GM12878 (cell line): ENCODE measurements at regions not wholly inside any gene's neighbourhood (a gene's known extent, or its start where the extent isn't known, plus 50 kb on each side); places are given as distances from the start of the nearest gene placed in this dataset.

Experiments
- ATAC-seq: fragments of 200-7000 bp; cut with Tn5 transposase; 3 replicates; pipeline ENCODE4 v1.9.1; 2020; ENCODE audit warnings: mild to moderate bottlenecking, moderate library complexity
- BruUV-seq: library from RNA; stranded (reverse); fragments of 400-500 nt; replicated peaks from 2 replicates; lab custom pipeline; 2021; lab: Mats Ljungman, UMichigan
- CTCF ChIA-PET: fragments of 300-600 bp; sonication (Branson Sonifier 250); formaldehyde crosslinking; extraction: SDS; loops from one replicate; lab custom pipeline; 2021; ENCODE audit warnings: inconsistent platforms; lab: Yijun Ruan, JAX
- POLR2A ChIA-PET: fragments of 350-600 bp; formaldehyde crosslinking; extraction: SDS; loops from one replicate; lab custom pipeline; 2021; ENCODE audit warnings: inconsistent platforms; lab: Charles Lee
- RAD21 ChIA-PET: fragments of 300-600 bp; sonication (Branson Sonifier 250); formaldehyde crosslinking; loops from one replicate; lab custom pipeline; 2023; ENCODE audit warnings: antibody characterized with exemption; ENCODE audit not compliant: unreplicated experiment; lab: Charles Lee
- SMC1A ChIA-PET: fragments of 300-600 bp; sonication (Branson Sonifier 250); formaldehyde crosslinking; loops from one replicate; lab custom pipeline; 2023; ENCODE audit not compliant: unreplicated experiment, uncharacterized antibody; lab: Charles Lee
- DNase-seq: peaks from one replicate; pipeline ENCODE4 v3.0.0-alpha.2; 2011; ENCODE audit warnings: low read depth, low spot score
- FAIRE-seq: peaks from 3 replicates; lab custom pipeline; 2011; peaks lifted over from hg19 to GRCh38; lab: Jason Lieb, UNC
- H2AFZ ChIP-seq: 2 replicates; pipeline ENCODE4 v1.6.0; 2011; ENCODE audit warnings: low read depth, low read length, control low read depth; ENCODE audit not compliant: control insufficient read depth
- H3K27ac ChIP-seq: 2 replicates; pipeline ENCODE4 v1.5.1; 2011; ENCODE audit warnings: control low read depth; ENCODE audit not compliant: control insufficient read depth, insufficient read depth
- H3K27me3 ChIP-seq, 2 experiments: replicated peaks in 1 of 2; 2 replicates each; pipeline versions ENCODE4 v1.6.0 to v1.6.1; 2011; ENCODE audit warnings: low read length in 1 of 2; ENCODE audit not compliant: control insufficient read depth in 2 of 2, insufficient read depth in 2 of 2
- H3K36me3 ChIP-seq, 2 experiments: 2 replicates each; pipeline ENCODE4 v1.5.1; 2011; ENCODE audit warnings: low read length in 1 of 2; ENCODE audit not compliant: control insufficient read depth in 2 of 2, insufficient read depth in 2 of 2
- H3K4me1 ChIP-seq: 2 replicates; pipeline ENCODE4 v1.6.1; 2011; ENCODE audit warnings: mild to moderate bottlenecking, low read length, moderate library complexity, mixed read lengths; ENCODE audit not compliant: control insufficient read depth, insufficient read depth
- H3K4me2 ChIP-seq: 2 replicates; pipeline ENCODE4 v1.6.0; 2011; ENCODE audit warnings: control low read depth; ENCODE audit not compliant: control insufficient read depth, insufficient read depth
- H3K4me3 ChIP-seq: fragments of 200-600 bp; sonication (generic); 2 replicates; pipeline ENCODE4 v1.5.1; 2016
- H3K79me2 ChIP-seq: 2 replicates; pipeline ENCODE4 v1.6.0; 2011; ENCODE audit warnings: low read length; ENCODE audit not compliant: control insufficient read depth, insufficient read depth
- H3K9ac ChIP-seq: 2 replicates; pipeline ENCODE4 v1.8.0; 2011; ENCODE audit warnings: low read length, control low read depth, mixed read lengths; ENCODE audit not compliant: control insufficient read depth, insufficient read depth
- H3K9me3 ChIP-seq: replicated peaks from 3 replicates; pipeline ENCODE4 v1.5.1; 2011; ENCODE audit warnings: mild to moderate bottlenecking, low read length; ENCODE audit not compliant: control insufficient read depth, insufficient read depth
- H4K20me1 ChIP-seq: 2 replicates; pipeline ENCODE4 v1.6.0; 2011; ENCODE audit not compliant: control insufficient read depth, insufficient read depth
- CBFB ChIP-seq: IDR thresholded peaks from 2 replicates; pipeline ENCODE4 v1.6.1; 2016; ENCODE audit warnings: antibody characterized with exemption, low read depth
- CHD1 ChIP-seq: IDR thresholded peaks from 2 replicates; pipeline ENCODE4 v1.6.1; 2012; ENCODE audit warnings: low read depth, low read length, improper control_type of control experiment
- ESRRA ChIP-seq: IDR thresholded peaks from 2 replicates; pipeline ENCODE4 v1.6.1; 2012; ENCODE audit warnings: mild to moderate bottlenecking, low read length, improper control_type of control experiment
- ETV6 ChIP-seq, 2 experiments: fragments of 450-650 bp in 1 of 2; IDR thresholded peaks in 1 of 2; conservative IDR thresholded peaks in 1 of 2; 2 replicates each; pipeline ENCODE4 v1.6.1; 2014; ENCODE audit warnings: antibody characterized with exemption in 1 of 2, borderline replicate concordance in 1 of 2, low read depth in 1 of 2, mild to moderate bottlenecking in 1 of 2, moderate library complexity in 1 of 2
- FOXM1 ChIP-seq: IDR thresholded peaks from 2 replicates; pipeline ENCODE4 v1.6.1; 2012; ENCODE audit warnings: low read depth, mild to moderate bottlenecking, inconsistent platforms, low read length, moderate library complexity
- HDAC2 ChIP-seq: fragments of 200-600 bp; sonication (generic); IDR thresholded peaks from 2 replicates; pipeline ENCODE4 v1.6.1; 2017
- HSF1 ChIP-seq: fragments of 150-350 bp; IDR thresholded peaks from 2 replicates; pipeline ENCODE4 v1.6.1; 2014; ENCODE audit warnings: mild to moderate bottlenecking, low read depth, low read length
- IRF5 ChIP-seq: fragments of 450-650 bp; IDR thresholded peaks from 2 replicates; pipeline ENCODE4 v1.6.1; 2017; ENCODE audit warnings: borderline replicate concordance
- MLLT1 ChIP-seq: fragments of 450-650 bp; IDR thresholded peaks from 2 replicates; pipeline ENCODE4 v1.6.1; 2016; ENCODE audit warnings: mild to moderate bottlenecking
- MXI1 ChIP-seq: fragments of 150-350 bp; IDR thresholded peaks from 2 replicates; pipeline ENCODE4 v1.6.1; 2011; ENCODE audit warnings: low read depth, mild to moderate bottlenecking, inconsistent platforms, low read length, improper control_type of control experiment
- MYB ChIP-seq: fragments of 150-350 bp; IDR thresholded peaks from 2 replicates; pipeline ENCODE4 v1.6.1; 2014; ENCODE audit warnings: mild to moderate bottlenecking, low read depth, low read length, borderline replicate concordance
- RBBP5 ChIP-seq: fragments of 200-600 bp; sonication (generic); conservative IDR thresholded peaks from 2 replicates; pipeline ENCODE4 v1.6.1; 2016
- RCOR1 ChIP-seq: conservative IDR thresholded peaks from 2 replicates; pipeline ENCODE4 v1.6.1; 2012; ENCODE audit warnings: low read depth, low read length, improper control_type of control experiment
- ZNF687 ChIP-seq: fragments of 450-650 bp; IDR thresholded peaks from 2 replicates; pipeline ENCODE4 v1.6.1; 2017; ENCODE audit warnings: mild to moderate bottlenecking, moderate library complexity
- WGBS: methylation state at CpG from one replicate; pipeline ENCODE4 v1.1.6; 2016; ENCODE audit warnings: low lambda C conversion rate; ENCODE audit not compliant: insufficient replicate concordance, insufficient coverage; ENCODE audit errors: missing lambda C conversion rate; 5-methylcytosine and 5-hydroxymethylcytosine counted together
- in situ Hi-C: fragments of 300-500 bp; cut with MboI; formaldehyde crosslinking; loops from 9 replicates; pipeline ENCODE4 v1.14.3; 2018; ENCODE audit warnings: mixed read lengths
- intact Hi-C: fragments of 100-400 bp; cut with micrococcal nuclease; formaldehyde crosslinking; loops from one replicate; pipeline ENCODE4 v1.14.2; 2022; ENCODE audit not compliant: unreplicated experiment
- TF ChIP-seq, protein P1 (sequence below): IDR thresholded peaks from 2 replicates; pipeline ENCODE4 v1.6.1; 2011; ENCODE audit warnings: mild to moderate bottlenecking, low read depth, low read length, moderate library complexity; ENCODE audit not compliant: insufficient replicate concordance

- ATAC-seq (no peak), FAIRE-seq (no peak), DNase-seq (no peak)
- Histone ChIP-seq H3K9ac (no peak overlapping the region), H3K4me1 (no peaks in the 10 kb centered on the region), H3K4me3 (no peak overlapping the region), H3K27ac (no peak overlapping the region), H3K27me3 (no peaks in the 10 kb centered on the region), H4K20me1 (no peaks in the 10 kb centered on the region), H3K79me2 (no peaks in the 10 kb centered on the region), H3K4me2 (no peak overlapping the region), H3K36me3 (no peaks in the 10 kb centered on the region), H3K9me3 (no peaks in the 10 kb centered on the region), H2AFZ (no peak overlapping the region)
- RAD21 ChIA-PET: no interaction called here
- POLR2A ChIA-PET: no interaction called here
- intact Hi-C loops (loop anchor here (5.0 kb wide), 2 partner anchors 190 to 560 kb away; partner anchors contain the start of genes ARAF and UBA1), in situ Hi-C loops (no loop called here)
- no TSS peak for BruUV-seq
- WGBS: 54% methylated on average over 7 of the region's 7 CpGs
- CTCF ChIA-PET: no interaction called here
- SMC1A ChIA-PET: no interaction called here
- TF ChIP-seq RBBP5: no peak
- TF ChIP-seq ZNF687: no peak
- TF ChIP-seq IRF5: no peak
- TF ChIP-seq ETV6 (conservative IDR thresholded peaks at IDR 0.05 in 1 of 2, IDR thresholded peaks at IDR 0.05 in 1 of 2; ENCODE audit: borderline replicate concordance in 1 of 2, low read depth in 1 of 2): no peak
- no peak for TF ChIP-seq CHD1
- no peak for TF ChIP-seq MLLT1
- TF ChIP-seq RCOR1: no peak
- TF ChIP-seq HDAC2: no peak
- TF ChIP-seq, protein P1, sequence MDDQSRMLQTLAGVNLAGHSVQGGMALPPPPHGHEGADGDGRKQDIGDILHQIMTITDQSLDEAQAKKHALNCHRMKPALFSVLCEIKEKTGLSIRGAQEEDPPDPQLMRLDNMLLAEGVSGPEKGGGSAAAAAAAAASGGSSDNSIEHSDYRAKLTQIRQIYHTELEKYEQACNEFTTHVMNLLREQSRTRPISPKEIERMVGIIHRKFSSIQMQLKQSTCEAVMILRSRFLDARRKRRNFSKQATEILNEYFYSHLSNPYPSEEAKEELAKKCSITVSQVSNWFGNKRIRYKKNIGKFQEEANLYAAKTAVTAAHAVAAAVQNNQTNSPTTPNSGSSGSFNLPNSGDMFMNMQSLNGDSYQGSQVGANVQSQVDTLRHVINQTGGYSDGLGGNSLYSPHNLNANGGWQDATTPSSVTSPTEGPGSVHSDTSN: no peak
- TF ChIP-seq MXI1: no peak
- no peak for TF ChIP-seq CBFB
- no peak for TF ChIP-seq ESRRA
- no peak for TF ChIP-seq FOXM1
- TF ChIP-seq MYB: no peak
- TF ChIP-seq HSF1: no peak
These were observed 84.0 kb upstream of the ZNF81 start for GRCh38 chrX:47752685-47753084.
